G401.6 (cell line): ENCODE measurements at regions not wholly inside any gene's neighbourhood (a gene's known extent, or its start where the extent isn't known, plus 50 kb on each side); places are given as distances from the start of the nearest gene placed in this dataset.
A peak's percentile ranks its signal among the peaks of the same experiment; 100 is the strongest.
"Not testable (repeated sequence)": the region's sequence is repeated elsewhere in the genome, so short reads cannot be mapped to it uniquely, and the experiment has no call there.

Source experiments
- FAIRE-seq: peaks from 2 replicates; lab custom pipeline; 2012; peaks lifted over from hg19 to GRCh38; lab: Jason Lieb, UNC

- no peak for FAIRE-seq
These were observed 698.1 kb upstream of the SETBP1 start for GRCh38 chr18:43982582-43982981.

- not testable (repeated sequence) for FAIRE-seq
These were observed 693.6 kb upstream of the SETBP1 start for GRCh38 chr18:43987061-43987460.

- no peak for FAIRE-seq
These were observed 687.9 kb upstream of the SETBP1 start for GRCh38 chr18:43992741-43993140.

- FAIRE-seq: no peak
These were observed 686.3 kb upstream of the SETBP1 start for GRCh38 chr18:43994381-43994780.

- FAIRE-seq: no peak
These were observed 666.8 kb upstream of the SETBP1 start for GRCh38 chr18:44013871-44014270.

- FAIRE-seq: no peak
These were observed 655.3 kb upstream of the SETBP1 start for GRCh38 chr18:44025421-44025820.

GRCh38 chr18:44028109-44028508 is 652.6 kb upstream of the SETBP1 start:
- no peak for FAIRE-seq

- FAIRE-seq: peak; percentile 3
These were observed 649.6 kb upstream of the SETBP1 start for GRCh38 chr18:44031063-44031462.

- FAIRE-seq: no peak
These were observed 647.5 kb upstream of the SETBP1 start for GRCh38 chr18:44033144-44033701.

- FAIRE-seq: no peak
These were observed 645.1 kb upstream of the SETBP1 start for GRCh38 chr18:44035554-44035953.

- no peak for FAIRE-seq
These were observed 644.2 kb upstream of the SETBP1 start for GRCh38 chr18:44036501-44036900.

GRCh38 chr18:44039216-44039615 is 641.5 kb upstream of the SETBP1 start:
- FAIRE-seq: no peak

GRCh38 chr18:44039826-44040225 is 640.9 kb upstream of the SETBP1 start:
- no peak for FAIRE-seq

GRCh38 chr18:44041553-44041952 is 639.1 kb upstream of the SETBP1 start:
- no peak for FAIRE-seq

- FAIRE-seq: no peak
These were observed 638.7 kb upstream of the SETBP1 start for GRCh38 chr18:44041961-44042360.

GRCh38 chr18:44046376-44046975 is 634.2 kb upstream of the SETBP1 start:
- FAIRE-seq: no peak

- no peak for FAIRE-seq
These were observed 633.1 kb upstream of the SETBP1 start for GRCh38 chr18:44047585-44047984.

GRCh38 chr18:44048435-44048834 is 632.3 kb upstream of the SETBP1 start:
- FAIRE-seq: no peak

GRCh38 chr18:44048846-44049245 is 631.8 kb upstream of the SETBP1 start:
- FAIRE-seq: no peak

- FAIRE-seq: no peak
These were observed 629.7 kb upstream of the SETBP1 start for GRCh38 chr18:44051026-44051425.

- no peak for FAIRE-seq
These were observed 626.2 kb upstream of the SETBP1 start for GRCh38 chr18:44054514-44054913.

- FAIRE-seq: no peak
These were observed 620.5 kb upstream of the SETBP1 start for GRCh38 chr18:44060197-44060596.

GRCh38 chr18:44061438-44061837 is 619.2 kb upstream of the SETBP1 start:
- FAIRE-seq: no peak

GRCh38 chr18:44062345-44062744 is 618.3 kb upstream of the SETBP1 start:
- FAIRE-seq: no peak

GRCh38 chr18:44065206-44065605 is 615.5 kb upstream of the SETBP1 start:
- no peak for FAIRE-seq
